H9 (cell line): ENCODE measurements at regions not wholly inside any gene's neighbourhood (a gene's known extent, or its start where the extent isn't known, plus 50 kb on each side); places are given as distances from the start of the nearest gene placed in this dataset.

Source experiments
- DNase-seq: peaks from one replicate; pipeline ENCODE4 v3.0.0-alpha.2; 2017
- H2AFZ ChIP-seq: one replicate; pipeline ENCODE4 v1.6.1; 2013; ENCODE audit warnings: mild to moderate bottlenecking, low read length, control low read depth, moderate library complexity
- H2AK5ac ChIP-seq: 2 replicates; pipeline ENCODE4 v1.6.1; 2013; ENCODE audit warnings: low read length, control low read depth, mixed read lengths; ENCODE audit not compliant: insufficient read length
- H2BK120ac ChIP-seq: one replicate; pipeline ENCODE4 v1.6.1; 2013; ENCODE audit warnings: low read depth, mild to moderate bottlenecking, low read length, control low read depth, inconsistent platforms; ENCODE audit not compliant: poor library complexity, severe bottlenecking
- H2BK12ac ChIP-seq: 2 replicates; pipeline ENCODE4 v1.6.1; 2013; ENCODE audit warnings: low read length, control low read depth, mixed read lengths, low read depth; ENCODE audit not compliant: insufficient read length
- H2BK15ac ChIP-seq: 2 replicates; pipeline ENCODE4 v1.6.1; 2013; ENCODE audit warnings: low read depth, low read length, control low read depth
- H2BK20ac ChIP-seq: one replicate; pipeline ENCODE4 v1.6.1; 2013; ENCODE audit warnings: low read depth, mild to moderate bottlenecking, low read length, control low read depth, inconsistent platforms; ENCODE audit not compliant: poor library complexity, severe bottlenecking
- H2BK5ac ChIP-seq: 2 replicates; pipeline ENCODE4 v1.6.1; 2013; ENCODE audit warnings: low read length, control low read depth, mixed read lengths; ENCODE audit not compliant: insufficient read length
- H3K14ac ChIP-seq: 2 replicates; pipeline ENCODE4 v1.6.1; 2013; ENCODE audit warnings: low read length, control low read depth; ENCODE audit not compliant: insufficient read depth
- H3K18ac ChIP-seq: 2 replicates; pipeline ENCODE4 v1.6.1; 2013; ENCODE audit warnings: low read depth, mild to moderate bottlenecking, mixed read lengths, low read length, control low read depth; ENCODE audit not compliant: insufficient read length
- H3K23ac ChIP-seq: 2 replicates; pipeline ENCODE4 v1.6.1; 2013; ENCODE audit warnings: low read length, control low read depth, mixed read lengths, low read depth; ENCODE audit not compliant: insufficient read length
- H3K23me2 ChIP-seq: 2 replicates; pipeline ENCODE4 v1.6.1; 2013; ENCODE audit warnings: low read depth, mild to moderate bottlenecking, mixed read lengths, low read length, control low read depth; ENCODE audit not compliant: insufficient read length, poor library complexity, severe bottlenecking
- H3K27ac ChIP-seq: 2 replicates; pipeline ENCODE4 v1.5.1; 2013; ENCODE audit warnings: low read length, control low read depth, mixed read lengths, low read depth; ENCODE audit not compliant: insufficient read length
- H3K27me3 ChIP-seq: 2 replicates; pipeline ENCODE4 v1.6.1; 2013; ENCODE audit warnings: low read length, control low read depth, inconsistent platforms; ENCODE audit not compliant: insufficient read depth
- H3K4ac ChIP-seq: 2 replicates; pipeline ENCODE4 v1.6.1; 2013; ENCODE audit warnings: low read depth, mild to moderate bottlenecking, control low read depth, inconsistent platforms, low read length, moderate library complexity
- H3K4me1 ChIP-seq: 2 replicates; pipeline ENCODE4 v1.6.1; 2013; ENCODE audit warnings: low read length, control low read depth, inconsistent platforms; ENCODE audit not compliant: insufficient read depth
- H3K4me2 ChIP-seq: 2 replicates; pipeline ENCODE4 v1.6.1; 2013; ENCODE audit warnings: low read length, control low read depth, mixed read lengths; ENCODE audit not compliant: insufficient read length, insufficient read depth
- H3K56ac ChIP-seq: 2 replicates; pipeline ENCODE4 v1.6.1; 2013; ENCODE audit warnings: low read depth, mild to moderate bottlenecking, mixed read lengths, low read length, control low read depth; ENCODE audit not compliant: insufficient read length
- H3K79me1 ChIP-seq: 2 replicates; pipeline ENCODE4 v1.6.1; 2013; ENCODE audit warnings: low read depth, mild to moderate bottlenecking, moderate library complexity, low read length, control low read depth, inconsistent platforms; ENCODE audit not compliant: insufficient read depth, poor library complexity, severe bottlenecking
- H3K79me2 ChIP-seq: 2 replicates; pipeline ENCODE4 v1.6.1; 2013; ENCODE audit warnings: low read length, control low read depth, inconsistent platforms; ENCODE audit not compliant: insufficient read depth
- H3K9ac ChIP-seq: 2 replicates; pipeline ENCODE4 v1.6.1; 2013; ENCODE audit warnings: low read length, control low read depth, mixed read lengths; ENCODE audit not compliant: insufficient read length; ENCODE audit errors: extremely low read depth
- H3K9me3 ChIP-seq: one replicate; pipeline ENCODE4 v1.6.1; 2013; ENCODE audit warnings: low read depth, low read length, inconsistent platforms; ENCODE audit not compliant: control insufficient read depth
- H3T11ph ChIP-seq: one replicate; pipeline ENCODE4 v1.6.1; 2013; ENCODE audit warnings: mild to moderate bottlenecking, low read length, control low read depth, inconsistent platforms
- H4K20me1 ChIP-seq: one replicate; pipeline ENCODE4 v1.6.1; 2013; ENCODE audit not compliant: control insufficient read depth, insufficient read length, insufficient read depth
- H4K5ac ChIP-seq: 2 replicates; pipeline ENCODE4 v1.6.1; 2013; ENCODE audit warnings: low read depth, mild to moderate bottlenecking, mixed read lengths, low read length, control low read depth; ENCODE audit not compliant: insufficient read length
- H4K8ac ChIP-seq: replicated peaks from 2 replicates; pipeline ENCODE4 v1.6.1; 2013; ENCODE audit warnings: low read length, control low read depth, mixed read lengths, low read depth; ENCODE audit not compliant: insufficient read length
- H4K91ac ChIP-seq: 2 replicates; pipeline ENCODE4 v1.6.1; 2013; ENCODE audit warnings: low read depth, mild to moderate bottlenecking, moderate library complexity, mixed read lengths, low read length, control low read depth; ENCODE audit not compliant: insufficient read length
- H3K27ac Mint-ChIP-seq, 3 experiments: 2 replicates in 2 of 3; 3 replicates in 1 of 3; pipeline ENCODE4 v1.8.0; 2020 to 2021; ENCODE audit warnings: mixed read lengths in 3 of 3, mild to moderate bottlenecking in 1 of 3, moderate library complexity in 1 of 3
- H3K27me3 Mint-ChIP-seq: 2 replicates; pipeline ENCODE4 v1.8.0; 2021; ENCODE audit warnings: low read depth, mild to moderate bottlenecking, moderate library complexity, mixed read lengths
- H3K36me3 Mint-ChIP-seq, 3 experiments: 2 replicates in 2 of 3; 3 replicates in 1 of 3; pipeline ENCODE4 v1.8.0; 2020 to 2021; ENCODE audit warnings: low read depth in 3 of 3, mixed read lengths in 3 of 3; ENCODE audit not compliant: insufficient read depth in 1 of 3
- H3K4me1 Mint-ChIP-seq, 2 experiments: 2 replicates each; pipeline ENCODE4 v1.8.0; 2020; ENCODE audit warnings: mixed read lengths in 2 of 2
- H3K4me3 Mint-ChIP-seq, 2 experiments: 2 replicates in 1 of 2; 3 replicates in 1 of 2; pipeline ENCODE4 v1.8.0; 2020 to 2021; ENCODE audit warnings: mild to moderate bottlenecking in 2 of 2, mixed read lengths in 2 of 2, moderate library complexity in 1 of 2
- H3K9me3 Mint-ChIP-seq, 2 experiments: 2 replicates in 1 of 2; 3 replicates in 1 of 2; pipeline ENCODE4 v1.8.0; 2020; ENCODE audit warnings: mild to moderate bottlenecking in 2 of 2, mixed read lengths in 2 of 2, moderate library complexity in 1 of 2
- CTCF ChIP-seq: fragments of 200-600 bp; sonication (generic); conservative IDR thresholded peaks from 3 replicates; pipeline ENCODE4 v1.8.0; 2021; ENCODE audit warnings: antibody characterized with exemption, mild to moderate bottlenecking
- WGBS: extraction: QIAGEN DNeasy Blood & Tissue Kit; methylation state at CpG from one replicate; pipeline ENCODE4 v1.1.7; 2013; ENCODE audit warnings: missing lambda C conversion rate, low lambda C conversion rate, mixed read lengths; ENCODE audit not compliant: insufficient read length; ENCODE audit errors: extremely low coverage; 5-methylcytosine and 5-hydroxymethylcytosine counted together

- Histone ChIP-seq H3K4ac (no peak overlapping the region), H3K9me3 (no peaks in the 10 kb centered on the region), H2BK12ac (no peak overlapping the region), H3K18ac (no peak overlapping the region), H2BK120ac (no peak overlapping the region), H3K23me2 (no peaks in the 10 kb centered on the region), H2BK15ac (no peak overlapping the region), H4K91ac (no peak overlapping the region), H2BK20ac (no peak overlapping the region), H4K5ac (no peak overlapping the region), H3K14ac (no peak overlapping the region), H3T11ph (no peak overlapping the region), H2BK5ac (no peak overlapping the region), H4K20me1 (no peaks in the 10 kb centered on the region), H3K27me3 (no peaks in the 10 kb centered on the region), H2AFZ (no peak overlapping the region), H3K79me2 (no peaks in the 10 kb centered on the region), H3K4me1 (no peaks in the 10 kb centered on the region), H3K79me1 (no peaks in the 10 kb centered on the region), H3K56ac (no peak overlapping the region), H3K9ac (no peak overlapping the region), H3K27ac (no peak overlapping the region), H3K23ac (no peak overlapping the region), H4K8ac (no peak overlapping the region), H2AK5ac (no peak overlapping the region), H3K4me2 (no peak overlapping the region)
- no peak for DNase-seq
- no peaks in the 10 kb centered on the region for H3K4me1 Mint-ChIP-seq
- WGBS, result no CpG with 5 or more reads among the region's 8 CpGs
- H3K36me3 Mint-ChIP-seq, result no peaks in the 10 kb centered on the region
- H3K4me3 Mint-ChIP-seq, result no peak overlapping the region
- peaks cover 2% of the 10 kb centered on the region; the same call in 1 of the 2 replicates for H3K27me3 Mint-ChIP-seq
- no peak for TF ChIP-seq CTCF
- H3K27ac Mint-ChIP-seq, result no peak overlapping the region
- no peaks in the 10 kb centered on the region for H3K9me3 Mint-ChIP-seq
These were observed 497.5 kb downstream of the NR2F2 start for GRCh38 chr15:96827981-96828380.
